Duodenal mucosa (tissue), 2 donors: ENCODE measurements at regions not wholly inside any gene's neighbourhood (a gene's known extent, or its start where the extent isn't known, plus 50 kb on each side); places are given as distances from the start of the nearest gene placed in this dataset.

ENCODE experiments used
- H3K27ac ChIP-seq: one replicate; pipeline ENCODE4 v1.7.0; 2013; ENCODE audit warnings: low read depth, low read length
- H3K27me3 ChIP-seq, 2 donors: one replicate each; pipeline ENCODE4 v1.7.0; 2013; ENCODE audit warnings: low read length in 2 of 2, control low read depth in 1 of 2; ENCODE audit not compliant: insufficient read depth in 2 of 2, control insufficient read depth in 1 of 2
- H3K36me3 ChIP-seq, 2 donors: one replicate each; pipeline ENCODE4 v1.7.0; 2013; ENCODE audit warnings: low read length in 2 of 2, control low read depth in 1 of 2; ENCODE audit not compliant: insufficient read depth in 2 of 2, control insufficient read depth in 1 of 2
- H3K4me1 ChIP-seq, 2 donors: one replicate each; pipeline ENCODE4 v1.7.0; 2013; ENCODE audit warnings: low read length in 2 of 2, control low read depth in 1 of 2; ENCODE audit not compliant: insufficient read depth in 2 of 2, control insufficient read depth in 1 of 2
- H3K4me3 ChIP-seq, 2 donors: one replicate each; pipeline ENCODE4 v1.7.0; 2013; ENCODE audit warnings: low read length in 2 of 2, low read depth in 1 of 2
- H3K9ac ChIP-seq, 2 donors: one replicate each; pipeline ENCODE4 v1.7.0; 2013; ENCODE audit warnings: low read length in 2 of 2, low read depth in 1 of 2
- H3K9me3 ChIP-seq, 2 donors: one replicate each; pipeline ENCODE4 v1.7.0; 2013; ENCODE audit warnings: low read length in 2 of 2, control low read depth in 1 of 2; ENCODE audit not compliant: control insufficient read depth in 1 of 2

- no peaks in the 10 kb centered on the region for H3K36me3 ChIP-seq
- H3K9ac ChIP-seq: no peak overlapping the region
- H3K9me3 ChIP-seq: no peaks in the 10 kb centered on the region
- no peaks in the 10 kb centered on the region for H3K27me3 ChIP-seq
- H3K4me3 ChIP-seq: no peak overlapping the region
- peaks cover 0 to 15% of the 10 kb centered on the region in 2 donors for H3K4me1 ChIP-seq
- H3K27ac ChIP-seq: no peak overlapping the region
Measured at GRCh38 chr13:73412933-73413332, 354.1 kb downstream of the KLF5 start.

- Histone ChIP-seq H3K27ac (no peak overlapping the region), H3K4me3 (no peak overlapping the region), H3K36me3 (no peaks in the 10 kb centered on the region), H3K27me3 (no peaks in the 10 kb centered on the region), H3K4me1 (peaks cover 0 to 15% of the 10 kb centered on the region in 2 donors), H3K9ac (no peak overlapping the region), H3K9me3 (peaks cover 0 to 2% of the 10 kb centered on the region in 2 donors)
Measured at GRCh38 chr13:73411067-73411809, 352.4 kb downstream of the KLF5 start.

GRCh38 chr13:73406454-73406853 is 347.6 kb downstream of the KLF5 start:
- H3K9me3 ChIP-seq: peaks cover 0 to 2% of the 10 kb centered on the region in 2 donors
- H3K27me3 ChIP-seq: no peaks in the 10 kb centered on the region
- no peak overlapping the region for H3K9ac ChIP-seq
- H3K36me3 ChIP-seq: no peaks in the 10 kb centered on the region
- H3K27ac ChIP-seq: no peak overlapping the region
- H3K4me1 ChIP-seq: peaks cover 5% of the 10 kb centered on the region in 2 donors
- no peak overlapping the region for H3K4me3 ChIP-seq

DNA sequence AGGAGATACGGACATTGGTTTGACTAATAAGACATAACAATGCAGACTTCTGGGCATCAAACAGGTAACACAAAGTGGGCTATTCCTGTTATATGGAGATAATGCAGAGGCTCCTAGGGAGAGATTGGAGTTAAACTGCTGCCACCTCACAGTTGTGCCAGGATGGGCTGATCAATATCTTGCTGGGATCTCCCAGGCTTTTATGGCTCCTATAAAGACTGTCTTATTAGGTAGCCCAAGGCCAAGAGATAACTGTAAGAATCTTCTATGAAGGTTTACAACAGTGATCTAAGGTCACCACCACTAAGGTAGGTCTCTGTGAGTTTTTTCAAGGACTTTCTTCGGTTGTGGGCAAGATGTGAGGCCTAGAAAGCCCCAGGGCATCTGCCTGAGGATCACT is 345.8 kb downstream of the KLF5 start:
- Histone ChIP-seq H3K36me3 (no peaks in the 10 kb centered on the region), H3K27ac (no peak overlapping the region), H3K9me3 (peaks cover 0 to 2% of the 10 kb centered on the region in 2 donors), H3K4me1 (peaks cover 11 to 15% of the 10 kb centered on the region in 2 donors), H3K4me3 (no peak overlapping the region), H3K9ac (no peak overlapping the region), H3K27me3 (no peaks in the 10 kb centered on the region)

- no peaks in the 10 kb centered on the region for H3K27me3 ChIP-seq
- H3K9me3 ChIP-seq: peaks cover 0 to 2% of the 10 kb centered on the region in 2 donors
- no peak overlapping the region for H3K4me3 ChIP-seq
- no peak overlapping the region for H3K9ac ChIP-seq
- peaks cover 11 to 24% of the 10 kb centered on the region in 2 donors for H3K4me1 ChIP-seq
- no peaks in the 10 kb centered on the region for H3K36me3 ChIP-seq
- H3K27ac ChIP-seq: no peak overlapping the region
Measured at GRCh38 chr13:73403355-73404120, 344.7 kb downstream of the KLF5 start.

DNA sequence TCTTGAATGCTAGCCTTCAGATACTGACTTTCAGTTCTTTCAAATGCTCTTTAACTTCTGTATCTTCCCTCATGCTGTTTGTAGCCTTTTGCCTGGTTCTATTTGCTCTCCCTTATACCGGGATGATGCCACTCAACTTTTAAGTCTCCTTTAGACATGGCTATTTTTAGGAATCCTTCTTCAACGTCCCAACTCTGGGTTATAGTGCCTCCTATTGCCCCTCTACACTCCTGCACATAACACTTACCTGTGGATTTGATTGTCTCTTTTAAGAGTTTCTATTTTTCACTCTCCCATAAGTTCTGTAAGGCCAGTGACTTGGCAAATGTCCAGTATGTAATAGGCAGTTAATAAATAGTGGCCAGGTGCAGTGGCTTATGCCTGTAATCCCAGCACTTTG is 343.0 kb downstream of the KLF5 start:
- Histone ChIP-seq H3K9ac (no peak overlapping the region), H3K4me3 (no peak overlapping the region), H3K27me3 (no peaks in the 10 kb centered on the region), H3K36me3 (no peaks in the 10 kb centered on the region), H3K27ac (no peak overlapping the region), H3K9me3 (no peaks in the 10 kb centered on the region), H3K4me1 (peaks cover 11 to 29% of the 10 kb centered on the region in 2 donors)

GRCh38 chr13:73399347-73400216 is 340.8 kb downstream of the KLF5 start:
- no peak overlapping the region for H3K4me3 ChIP-seq
- no peaks in the 10 kb centered on the region for H3K27me3 ChIP-seq
- no peak overlapping the region for H3K27ac ChIP-seq
- H3K4me1 ChIP-seq: peaks cover 11 to 29% of the 10 kb centered on the region in 2 donors
- no peak overlapping the region for H3K9ac ChIP-seq
- no peaks in the 10 kb centered on the region for H3K36me3 ChIP-seq
- no peaks in the 10 kb centered on the region for H3K9me3 ChIP-seq

DNA sequence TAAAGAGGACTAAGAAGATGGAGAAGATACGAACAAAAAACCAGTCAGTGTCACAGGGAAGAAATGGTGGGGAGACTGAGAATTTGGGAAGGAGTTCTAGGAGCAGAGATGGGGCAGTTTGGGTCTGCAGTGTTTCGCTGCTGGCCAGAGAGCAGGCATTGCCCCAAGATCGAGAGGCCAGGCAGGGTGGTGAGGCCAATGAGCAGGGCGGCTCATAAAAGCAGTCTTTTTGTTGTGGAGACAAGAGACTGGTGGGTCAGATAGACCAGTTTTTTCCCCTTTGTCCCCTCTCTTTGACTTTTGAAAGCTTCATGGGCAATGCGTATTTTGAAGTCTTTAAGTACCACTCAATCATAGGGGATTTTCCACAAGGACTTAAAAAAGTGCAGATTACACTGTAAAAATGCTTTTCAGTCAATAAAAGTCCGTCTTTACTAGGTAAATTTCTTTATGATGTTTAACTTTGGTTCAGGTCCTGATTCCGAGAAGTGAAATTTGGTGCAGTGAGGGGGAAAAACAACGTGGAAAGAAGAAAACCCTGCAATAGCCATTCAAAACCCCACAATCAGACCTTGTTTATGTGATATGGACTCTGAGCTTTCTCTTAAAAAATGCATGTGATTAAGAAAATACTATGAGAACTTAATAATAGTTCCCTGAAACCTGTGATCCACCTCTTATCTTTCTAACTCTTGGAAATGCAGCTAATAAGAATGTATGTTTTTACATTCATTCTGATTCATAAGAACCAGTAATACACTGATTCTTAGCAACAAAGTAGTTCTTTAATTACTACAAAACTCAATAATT is 338.9 kb downstream of the KLF5 start:
- H3K9me3 ChIP-seq: no peaks in the 10 kb centered on the region
- H3K9ac ChIP-seq: no peak overlapping the region
- H3K27me3 ChIP-seq: no peaks in the 10 kb centered on the region
- H3K4me1 ChIP-seq: peaks cover 11 to 29% of the 10 kb centered on the region in 2 donors
- no peak overlapping the region for H3K27ac ChIP-seq
- no peaks in the 10 kb centered on the region for H3K36me3 ChIP-seq
- H3K4me3 ChIP-seq: no peak overlapping the region

GRCh38 chr13:73394066-73394465 is 335.3 kb downstream of the KLF5 start:
- H3K4me3 ChIP-seq: no peak overlapping the region

More at GRCh38 chr13:73394066-73394465, 335.3 kb downstream of the KLF5 start:
- H3K9me3 ChIP-seq: peaks cover 4 to 7% of the 10 kb centered on the region in 2 donors
- no peak overlapping the region for H3K27ac ChIP-seq
- peaks cover 0 to 9% of the 10 kb centered on the region in 2 donors for H3K4me1 ChIP-seq
- no peaks in the 10 kb centered on the region for H3K27me3 ChIP-seq
- no peaks in the 10 kb centered on the region for H3K36me3 ChIP-seq
- H3K9ac ChIP-seq: no peak overlapping the region
